ENCODE measurements at regions not wholly inside any gene's neighbourhood (a gene's known extent, or its start where the extent isn't known, plus 50 kb on each side); places are given as distances from the start of the nearest gene placed in this dataset.

DNA sequence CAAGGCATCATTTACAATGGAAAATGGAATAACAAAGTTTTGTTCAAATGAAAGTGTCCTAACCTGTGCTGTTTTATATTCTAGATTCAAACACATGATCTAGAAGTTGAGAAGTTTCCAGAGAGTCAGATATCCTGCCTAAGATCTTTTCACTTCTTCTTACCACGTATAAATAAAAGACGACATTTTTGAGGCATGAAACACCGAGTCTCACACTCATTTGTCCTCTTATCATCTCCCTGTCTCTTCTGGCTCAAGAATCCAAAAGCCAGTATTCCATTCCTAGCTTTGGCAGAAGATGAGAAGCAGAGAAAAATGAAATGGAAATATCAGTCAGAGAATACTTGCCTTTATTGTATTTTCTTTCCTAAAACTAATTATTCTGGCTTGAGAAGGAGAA, 738.6 kb upstream of the NR2F2 start:
- intact Hi-C loops (cut with micrococcal nuclease; ENCODE audit: unreplicated experiment): no loop called here
- no peak for DNase-seq
- CTCF ChIA-PET: no interaction called here
- Mint-ChIP-seq H3K4me3 (ENCODE audit: low read depth, unreplicated experiment) (no peak overlapping the region), H3K4me1 (ENCODE audit: low read depth, unreplicated experiment) (no peaks in the 10 kb centered on the region), H3K27me3 (ENCODE audit: unreplicated experiment) (no peaks in the 10 kb centered on the region), H3K9me3 (ENCODE audit: low read depth, unreplicated experiment) (no peaks in the 10 kb centered on the region), H3K36me3 (ENCODE audit: insufficient read depth, unreplicated experiment) (no peaks in the 10 kb centered on the region), H3K27ac (ENCODE audit: unreplicated experiment) (no peak overlapping the region)
- BruUV-seq (replicated peaks): no TSS peak
- TF ChIP-seq, protein P1, sequence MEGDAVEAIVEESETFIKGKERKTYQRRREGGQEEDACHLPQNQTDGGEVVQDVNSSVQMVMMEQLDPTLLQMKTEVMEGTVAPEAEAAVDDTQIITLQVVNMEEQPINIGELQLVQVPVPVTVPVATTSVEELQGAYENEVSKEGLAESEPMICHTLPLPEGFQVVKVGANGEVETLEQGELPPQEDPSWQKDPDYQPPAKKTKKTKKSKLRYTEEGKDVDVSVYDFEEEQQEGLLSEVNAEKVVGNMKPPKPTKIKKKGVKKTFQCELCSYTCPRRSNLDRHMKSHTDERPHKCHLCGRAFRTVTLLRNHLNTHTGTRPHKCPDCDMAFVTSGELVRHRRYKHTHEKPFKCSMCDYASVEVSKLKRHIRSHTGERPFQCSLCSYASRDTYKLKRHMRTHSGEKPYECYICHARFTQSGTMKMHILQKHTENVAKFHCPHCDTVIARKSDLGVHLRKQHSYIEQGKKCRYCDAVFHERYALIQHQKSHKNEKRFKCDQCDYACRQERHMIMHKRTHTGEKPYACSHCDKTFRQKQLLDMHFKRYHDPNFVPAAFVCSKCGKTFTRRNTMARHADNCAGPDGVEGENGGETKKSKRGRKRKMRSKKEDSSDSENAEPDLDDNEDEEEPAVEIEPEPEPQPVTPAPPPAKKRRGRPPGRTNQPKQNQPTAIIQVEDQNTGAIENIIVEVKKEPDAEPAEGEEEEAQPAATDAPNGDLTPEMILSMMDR (IDR thresholded peaks at IDR 0.05; ENCODE audit: unreplicated experiment): no peak

- CTCF ChIA-PET: no interaction called here
- H3K27me3 Mint-ChIP-seq (ENCODE audit: unreplicated experiment): no peaks in the 10 kb centered on the region
- no peak for DNase-seq
- no peaks in the 10 kb centered on the region for H3K36me3 Mint-ChIP-seq (ENCODE audit: insufficient read depth, unreplicated experiment)
- TF ChIP-seq, protein P1 (IDR thresholded peaks at IDR 0.05; ENCODE audit: unreplicated experiment): no peak
- no peak overlapping the region for H3K27ac Mint-ChIP-seq (ENCODE audit: unreplicated experiment)
- H3K9me3 Mint-ChIP-seq (ENCODE audit: low read depth, unreplicated experiment): no peaks in the 10 kb centered on the region
- H3K4me3 Mint-ChIP-seq (ENCODE audit: low read depth, unreplicated experiment): no peak overlapping the region
- intact Hi-C loops (cut with micrococcal nuclease; ENCODE audit: unreplicated experiment): no loop called here
- no peaks in the 10 kb centered on the region for H3K4me1 Mint-ChIP-seq (ENCODE audit: low read depth, unreplicated experiment)
- no TSS peak for BruUV-seq (replicated peaks)
These were observed 736.0 kb upstream of the NR2F2 start for GRCh38 chr15:95594496-95594895.

- Mint-ChIP-seq H3K4me1 (ENCODE audit: low read depth, unreplicated experiment) (no peaks in the 10 kb centered on the region), H3K36me3 (ENCODE audit: insufficient read depth, unreplicated experiment) (no peaks in the 10 kb centered on the region), H3K4me3 (ENCODE audit: low read depth, unreplicated experiment) (no peak overlapping the region), H3K9me3 (ENCODE audit: low read depth, unreplicated experiment) (peaks cover 3% of the 10 kb centered on the region), H3K27ac (ENCODE audit: unreplicated experiment) (no peak overlapping the region), H3K27me3 (ENCODE audit: unreplicated experiment) (no peaks in the 10 kb centered on the region)
- intact Hi-C loops (cut with micrococcal nuclease; ENCODE audit: unreplicated experiment): no loop called here
- CTCF ChIA-PET: no interaction called here
- TF ChIP-seq, protein P1 (IDR thresholded peaks at IDR 0.05; ENCODE audit: unreplicated experiment): no peak
- DNase-seq: no peak
- BruUV-seq (replicated peaks): no TSS peak
These were observed 734.7 kb upstream of the NR2F2 start for GRCh38 chr15:95595759-95596158.

GRCh38 chr15:95596496-95596895, 734.0 kb upstream of the NR2F2 start:
- BruUV-seq (replicated peaks): no TSS peak
- Mint-ChIP-seq H3K27ac (ENCODE audit: unreplicated experiment) (no peak overlapping the region), H3K9me3 (ENCODE audit: low read depth, unreplicated experiment) (peaks cover 3% of the 10 kb centered on the region), H3K4me3 (ENCODE audit: low read depth, unreplicated experiment) (no peak overlapping the region), H3K4me1 (ENCODE audit: low read depth, unreplicated experiment) (no peaks in the 10 kb centered on the region), H3K27me3 (ENCODE audit: unreplicated experiment) (no peaks in the 10 kb centered on the region), H3K36me3 (ENCODE audit: insufficient read depth, unreplicated experiment) (no peaks in the 10 kb centered on the region)
- TF ChIP-seq, protein P1 (IDR thresholded peaks at IDR 0.05; ENCODE audit: unreplicated experiment): no peak
- no peak for DNase-seq
- intact Hi-C loops (cut with micrococcal nuclease; ENCODE audit: unreplicated experiment): no loop called here
- CTCF ChIA-PET: no interaction called here

Measured in Calu3 (cell line).